ENCODE measurements at regions not wholly inside any gene's neighbourhood (a gene's known extent, or its start where the extent isn't known, plus 50 kb on each side); places are given as distances from the start of the nearest gene placed in this dataset.

DNA sequence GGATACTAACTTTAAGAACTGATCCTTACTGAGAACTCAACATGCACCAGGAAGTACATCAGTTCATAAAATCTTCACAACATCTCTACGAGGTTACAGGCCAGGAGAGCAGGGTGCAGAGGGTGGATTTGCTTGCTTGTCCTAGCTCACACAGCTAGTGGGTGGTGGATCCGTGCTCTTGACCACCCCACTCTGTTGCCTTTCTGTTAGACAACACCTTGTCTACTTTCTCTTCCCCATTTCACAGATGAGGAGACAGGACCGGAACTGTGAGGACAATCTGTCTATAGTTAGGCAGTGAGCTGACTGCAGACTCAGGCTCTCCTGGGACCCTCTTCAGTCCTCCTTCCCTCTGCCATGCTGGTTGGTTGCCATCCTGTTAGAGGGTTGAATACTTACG is 221.7 kb upstream of the TLE3 start:
- DNase-seq, result peak in 1 of 14 donors; percentile 33

DNA sequence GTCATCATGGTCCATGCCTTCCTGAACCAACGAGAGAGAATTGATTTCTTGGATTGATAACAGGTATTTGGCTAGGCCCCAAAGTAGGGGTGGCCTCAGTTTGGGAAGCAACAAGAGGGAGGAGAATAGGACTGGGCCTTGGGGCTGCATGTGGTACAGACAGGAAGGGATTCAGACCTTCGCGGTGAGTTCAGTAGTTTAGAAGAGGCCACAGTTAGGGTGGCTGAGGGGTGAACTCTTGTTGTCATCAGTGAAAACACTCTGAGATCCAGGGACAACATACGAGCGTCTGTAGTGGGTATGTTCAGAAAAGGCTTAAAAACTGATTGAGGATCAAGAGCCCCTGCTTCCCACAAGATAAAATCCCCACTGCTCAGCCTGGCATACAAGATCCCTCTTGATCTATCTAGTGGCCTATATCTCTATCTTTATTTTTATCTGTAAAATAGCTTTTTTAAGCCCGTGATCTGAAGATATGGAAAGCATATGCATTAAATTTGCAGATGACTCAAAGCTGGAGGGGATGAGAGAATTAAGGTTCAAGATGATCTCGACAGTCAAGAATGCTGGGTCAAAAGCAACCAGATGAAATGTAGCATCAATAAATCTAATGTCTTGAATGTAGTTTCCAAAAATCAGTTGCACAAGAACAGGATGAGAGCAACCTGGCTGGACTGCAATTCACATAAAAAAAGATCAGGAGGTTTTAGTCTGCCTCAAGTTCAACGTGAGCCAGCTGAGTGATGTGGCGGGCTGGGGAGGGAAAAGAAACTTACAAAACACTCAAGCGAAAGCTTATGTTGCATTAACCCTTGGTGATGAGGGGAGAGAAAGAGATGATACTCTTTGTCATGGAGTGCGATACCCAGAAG is 221.1 kb upstream of the TLE3 start:
- DNase-seq, result no peak

DNA sequence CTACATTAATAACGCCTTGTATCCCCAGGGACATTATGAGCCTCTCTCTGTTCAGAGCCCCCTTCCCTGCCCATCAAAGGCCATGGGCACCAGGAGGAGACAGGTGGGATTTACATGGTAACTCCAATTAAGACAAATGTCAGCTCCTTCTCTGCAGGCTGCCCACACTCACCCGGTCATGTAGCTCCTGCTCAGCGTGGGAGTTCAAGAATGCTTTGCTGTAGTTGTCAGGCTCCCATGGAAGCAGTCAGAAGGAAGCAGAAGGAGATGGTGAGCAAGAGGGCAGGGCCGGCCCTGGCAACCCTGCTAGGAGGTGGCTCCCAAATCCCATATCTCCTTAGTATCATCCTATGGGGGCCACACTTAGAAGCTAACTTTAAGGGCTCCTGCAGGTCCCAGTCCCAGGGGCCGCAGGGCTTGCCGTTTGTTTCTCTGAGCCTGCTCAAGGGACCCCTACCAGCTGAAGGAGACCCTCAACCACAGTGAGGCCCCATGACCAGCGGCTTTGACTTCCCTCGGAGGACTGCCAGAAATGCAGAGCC is 218.4 kb upstream of the TLE3 start:
- no peak for DNase-seq

DNA sequence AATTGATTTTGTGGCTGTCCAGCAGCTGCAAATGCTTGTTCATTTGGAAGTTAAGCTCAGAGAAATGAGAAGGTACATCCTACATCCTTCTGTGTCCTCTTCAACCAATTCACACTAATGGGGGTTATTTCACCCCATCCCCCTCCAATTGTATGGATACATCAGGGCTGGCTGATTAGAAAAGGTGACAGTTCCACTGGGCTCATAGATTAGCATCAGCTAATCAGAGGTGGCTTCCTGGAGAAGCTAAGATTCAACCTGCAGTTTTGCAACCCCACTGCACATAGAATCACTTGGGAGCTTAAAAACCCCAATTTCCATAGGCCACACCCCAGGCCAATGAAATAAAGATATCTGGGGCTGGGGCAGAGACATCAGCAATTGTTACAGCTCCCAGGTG is 217.7 kb upstream of the TLE3 start:
- DNase-seq, result no peak

DNA sequence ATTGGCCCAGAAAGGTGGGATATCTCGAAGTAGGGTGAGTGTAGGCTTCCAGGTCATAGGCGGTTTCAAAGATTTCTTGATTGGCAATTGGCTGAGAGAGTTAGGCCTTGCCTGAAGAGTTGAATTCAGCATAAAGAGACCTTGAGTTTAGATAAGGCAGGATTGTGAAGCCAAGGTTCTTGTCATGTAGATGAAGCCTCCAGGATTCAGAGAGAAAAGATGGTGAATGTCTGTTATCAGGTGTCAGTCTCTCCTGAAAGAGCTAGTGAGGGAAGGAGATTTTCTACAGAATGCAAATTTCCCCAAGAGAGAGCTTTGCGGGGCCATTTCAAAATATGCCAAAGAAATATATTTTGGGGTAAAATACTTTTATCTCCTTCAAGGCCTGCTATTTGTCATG is 217.0 kb upstream of the TLE3 start:
- no peak for DNase-seq

DNA sequence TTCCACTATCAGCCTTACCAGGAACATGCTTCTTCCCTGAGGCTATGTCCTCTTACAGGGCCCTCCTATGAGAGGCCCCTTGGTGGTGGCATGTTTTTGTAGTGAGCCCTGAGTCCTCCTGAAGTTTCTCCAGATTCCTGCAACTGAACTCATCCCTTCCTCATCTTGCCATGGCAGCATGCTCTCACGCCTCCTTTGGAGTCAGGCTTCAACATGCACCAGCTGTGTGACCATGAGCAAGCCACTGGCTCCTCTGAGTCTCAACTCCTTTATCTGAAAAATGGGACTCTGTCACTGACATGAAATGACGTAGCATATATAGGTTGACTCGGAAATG is 216.3 kb upstream of the TLE3 start:
- DNase-seq, result no peak

DNA sequence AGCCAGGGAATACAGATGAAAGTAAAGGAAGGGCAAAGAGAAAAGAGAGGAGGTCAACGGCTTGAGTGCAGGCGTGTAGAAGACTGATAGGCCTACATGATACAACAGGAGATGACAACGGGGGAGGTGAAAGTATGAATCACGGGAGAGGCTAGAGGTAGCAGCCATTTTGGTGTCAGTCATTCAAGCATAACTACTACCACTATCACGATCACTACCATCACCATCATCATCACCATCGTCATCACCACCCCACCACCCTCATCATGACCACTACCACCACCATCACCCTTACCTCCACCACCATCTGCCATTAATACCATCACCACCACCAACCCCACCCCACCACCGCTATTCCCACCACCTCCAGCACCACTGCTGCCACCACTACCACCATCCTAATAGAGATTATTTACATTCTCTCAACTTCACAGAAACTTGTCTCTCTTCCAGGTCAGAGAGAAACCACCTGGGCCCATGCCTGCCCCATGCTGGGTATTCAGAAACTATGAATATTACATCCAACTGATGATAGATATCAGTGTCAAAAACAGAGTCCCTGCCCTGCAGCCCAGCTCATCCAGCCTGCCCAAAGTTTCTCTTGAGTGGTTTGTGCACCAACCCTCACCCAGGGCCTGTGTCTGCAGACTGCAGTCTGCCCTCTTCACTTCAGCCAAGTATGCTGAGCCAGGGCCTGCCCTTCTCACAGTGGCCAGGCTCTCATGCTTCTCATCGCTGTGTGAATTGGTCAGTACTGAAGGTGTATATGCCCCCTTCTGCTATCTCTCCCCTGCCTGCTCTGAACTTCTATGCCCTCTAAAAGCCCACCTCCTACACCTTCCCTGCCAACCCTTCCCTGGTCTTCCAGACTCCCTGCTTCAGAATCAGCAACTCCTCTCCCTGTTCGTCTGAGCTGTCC is 215.6 kb upstream of the TLE3 start:
- DNase-seq, result no peak

DNA sequence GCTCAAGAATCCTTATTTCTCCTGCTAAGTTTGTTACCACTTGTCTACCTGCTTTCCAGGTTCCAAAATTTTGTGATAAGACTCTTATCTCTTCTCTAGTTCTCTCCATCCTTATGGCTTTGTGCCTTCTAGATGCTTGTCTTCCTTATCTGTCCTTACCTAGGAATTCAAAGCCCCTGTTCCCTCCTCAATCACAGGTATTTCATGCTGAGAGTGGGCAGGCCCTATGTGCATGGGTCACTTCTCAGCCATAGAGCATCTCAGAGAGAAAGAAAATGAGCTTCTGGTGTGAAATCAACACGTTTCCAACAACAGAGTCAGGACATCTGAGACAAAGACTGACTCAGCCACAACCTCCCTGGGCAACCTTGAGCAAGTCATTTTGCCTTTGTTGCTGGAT is 214.1 kb upstream of the TLE3 start:
- DNase-seq, result no peak

DNA sequence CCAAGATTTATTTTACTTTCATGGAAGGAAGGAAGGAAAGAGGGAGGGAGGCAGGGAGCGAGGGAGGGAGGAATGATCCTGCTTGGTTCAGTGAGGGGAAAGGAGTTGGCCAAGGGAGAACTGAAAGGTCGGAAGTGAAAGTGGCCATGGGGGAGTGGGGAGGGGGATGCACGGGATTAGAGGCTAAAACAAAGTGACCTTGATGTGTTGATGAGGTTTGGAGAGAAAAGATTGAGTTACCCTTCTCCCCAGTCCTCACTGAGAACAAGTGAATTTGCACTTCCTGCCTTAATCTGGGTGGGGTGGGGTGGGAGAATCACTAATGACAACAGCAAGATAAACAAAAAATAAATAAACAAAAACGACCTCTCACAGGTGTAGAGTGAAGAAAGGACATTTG is 212.0 kb upstream of the TLE3 start:
- no peak for DNase-seq

DNA sequence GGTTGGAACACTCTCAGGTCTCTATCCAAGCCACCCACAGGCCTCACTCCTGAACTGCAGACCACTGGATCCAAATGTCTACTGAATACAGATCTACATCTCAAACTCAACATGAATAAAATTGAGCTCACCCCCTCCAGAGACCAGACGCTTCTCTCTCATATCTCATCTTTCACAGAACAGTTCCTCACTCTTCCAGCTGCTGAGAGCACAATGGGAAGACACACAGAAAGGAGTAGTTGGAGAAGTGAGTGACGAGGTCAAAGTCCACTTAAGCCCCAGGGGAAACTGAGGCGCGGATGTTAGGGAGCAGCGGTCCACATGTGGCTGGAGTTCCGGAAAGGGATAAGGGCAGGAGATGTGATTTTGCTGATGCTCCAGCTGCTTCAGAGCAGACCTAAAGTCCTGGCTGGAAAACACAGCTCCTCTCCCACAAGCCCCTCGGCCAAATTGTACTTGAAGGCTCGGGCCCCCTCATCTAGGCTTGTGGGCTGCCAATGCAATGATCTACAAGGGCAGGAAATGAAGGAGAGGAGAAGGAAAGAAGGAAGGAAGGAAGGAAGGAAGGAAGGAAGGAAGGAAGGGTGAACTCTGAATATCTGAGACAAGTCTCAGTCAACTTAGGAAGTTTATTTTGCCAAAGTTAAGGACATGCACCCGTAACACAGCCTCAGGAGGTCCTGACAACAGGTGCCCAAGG is 211.2 kb upstream of the TLE3 start:
- DNase-seq, result no peak

DNA sequence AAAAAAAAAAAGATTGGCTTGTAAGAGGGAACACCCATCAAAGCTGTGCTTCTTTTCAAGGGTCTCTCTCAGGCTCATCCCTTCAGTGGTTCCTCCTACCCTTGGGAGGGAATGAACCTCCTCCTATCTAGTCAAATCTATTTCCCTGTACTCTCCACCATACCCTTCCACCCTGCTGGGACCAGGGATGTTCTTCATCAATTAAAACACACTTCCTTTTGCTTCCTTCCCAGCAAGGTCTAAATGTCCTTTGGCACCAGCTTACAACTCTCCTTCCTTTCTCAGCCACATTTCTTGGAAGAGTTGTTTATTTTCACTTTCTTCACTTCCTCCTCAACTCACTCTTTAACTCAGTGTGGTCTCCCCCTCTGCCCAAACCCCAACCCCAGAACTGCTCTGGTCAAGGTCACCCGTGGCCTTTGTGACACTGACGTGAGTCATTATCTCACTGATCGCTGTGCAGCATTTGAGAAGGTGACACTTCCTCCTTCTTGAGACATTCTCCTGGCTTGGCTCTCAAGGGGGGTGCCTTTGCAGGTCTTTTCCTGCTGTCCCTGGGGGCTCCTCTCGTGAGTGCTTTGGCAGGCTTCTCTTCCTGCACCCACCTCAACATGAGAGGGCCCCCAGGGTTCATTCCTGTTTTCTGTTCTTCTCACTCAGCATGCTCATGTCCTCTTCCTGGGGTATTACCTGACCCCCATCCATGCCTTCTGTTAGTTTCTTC is 210.5 kb upstream of the TLE3 start:
- no peak for DNase-seq

DNA sequence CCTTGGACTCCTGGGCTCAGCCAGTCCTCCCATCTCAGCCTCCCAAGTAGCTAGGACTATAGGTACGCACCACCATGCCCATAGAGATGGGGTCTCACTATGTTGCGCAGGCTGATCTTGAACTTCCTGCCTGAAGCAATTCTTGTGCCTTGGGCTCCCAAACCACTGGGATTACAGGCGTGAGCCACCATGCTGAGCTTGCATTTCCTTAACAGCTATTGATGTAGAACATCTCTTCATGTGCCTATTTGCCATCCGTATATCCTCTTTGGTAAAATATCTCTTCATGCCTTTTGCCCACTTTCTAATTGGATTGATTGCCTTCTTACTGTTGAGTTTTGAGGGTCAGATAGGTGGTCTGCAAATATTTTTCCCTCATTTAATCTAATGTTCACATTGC is 208.9 kb upstream of the TLE3 start:
- no peak for DNase-seq

DNA sequence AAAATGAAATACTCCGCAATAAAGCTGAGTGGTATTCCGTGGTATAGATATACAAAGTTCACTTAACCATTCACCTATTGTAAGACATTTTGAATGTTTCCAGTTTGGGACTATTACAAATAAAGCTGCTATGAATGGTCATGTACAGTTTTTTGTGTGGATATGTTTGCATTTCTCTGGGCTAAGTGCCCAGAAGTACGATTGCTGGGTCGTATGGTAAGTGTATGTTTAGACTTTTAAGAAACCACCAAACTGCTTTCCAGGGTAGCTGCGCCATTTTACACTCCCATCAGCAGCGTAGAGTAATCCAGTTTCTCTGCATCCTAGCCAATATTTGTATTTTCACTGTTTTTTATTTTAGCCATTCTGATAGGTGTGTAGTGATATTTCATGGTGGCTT is 208.4 kb upstream of the TLE3 start:
- DNase-seq, result no peak

DNA sequence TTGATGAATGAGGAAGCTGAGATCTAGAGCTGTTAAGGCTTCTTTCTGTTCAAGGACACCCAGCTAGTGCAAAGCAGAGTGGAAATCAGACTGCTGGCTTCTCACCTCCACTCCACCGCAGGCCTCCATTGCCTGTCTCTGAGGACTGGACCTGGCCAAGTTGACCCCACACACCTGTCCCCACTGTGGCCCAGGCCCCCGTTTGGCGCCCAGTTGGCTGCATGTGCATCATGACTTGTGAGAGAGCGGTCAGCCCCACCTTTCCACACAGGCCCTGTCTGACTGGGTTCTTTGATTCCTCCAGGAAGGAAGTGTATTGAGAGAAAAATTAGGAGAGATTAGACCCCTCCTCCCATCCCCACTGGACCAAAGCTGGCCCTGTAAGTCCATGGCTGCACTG is 206.3 kb upstream of the TLE3 start:
- DNase-seq, result no peak

DNA sequence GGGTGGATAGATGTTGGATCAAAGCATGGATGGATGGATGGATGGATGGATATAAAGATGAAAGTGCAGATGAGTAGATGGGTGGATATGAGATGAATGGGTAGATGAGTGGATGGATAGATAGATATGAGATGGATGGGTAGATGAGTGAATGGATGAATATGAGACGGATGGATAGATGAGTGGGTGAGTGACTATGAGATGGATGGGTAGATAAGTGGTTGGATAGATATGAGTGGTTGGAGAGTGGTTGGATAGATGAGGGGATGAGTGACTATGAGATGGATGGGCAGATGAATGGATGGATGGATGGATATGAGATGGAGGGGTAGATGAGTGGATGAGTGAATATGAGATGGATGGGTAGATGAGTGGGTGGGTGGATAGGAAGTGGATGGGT is 204.6 kb upstream of the TLE3 start:
- DNase-seq, result no peak

DNA sequence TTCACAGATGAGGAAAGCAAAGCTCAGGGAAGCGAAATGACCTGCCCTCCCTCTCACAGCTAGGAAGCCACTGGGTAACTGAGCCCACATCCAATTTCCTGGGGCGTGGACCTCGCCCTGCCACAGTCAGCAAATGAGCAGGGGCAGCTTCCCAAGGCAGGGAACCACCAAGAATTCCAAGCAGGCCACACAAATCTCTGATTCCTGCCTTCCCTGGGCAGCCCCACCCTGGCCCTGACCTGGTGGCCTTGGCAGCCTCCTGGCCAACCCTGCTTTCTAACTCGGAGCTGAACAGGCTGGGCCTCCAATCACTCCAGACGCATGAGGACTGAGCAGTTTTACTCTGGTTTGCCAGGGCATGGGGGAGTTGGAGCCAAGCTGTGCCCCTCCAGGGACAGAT is 203.7 kb upstream of the TLE3 start:
- DNase-seq, result no peak

DNA sequence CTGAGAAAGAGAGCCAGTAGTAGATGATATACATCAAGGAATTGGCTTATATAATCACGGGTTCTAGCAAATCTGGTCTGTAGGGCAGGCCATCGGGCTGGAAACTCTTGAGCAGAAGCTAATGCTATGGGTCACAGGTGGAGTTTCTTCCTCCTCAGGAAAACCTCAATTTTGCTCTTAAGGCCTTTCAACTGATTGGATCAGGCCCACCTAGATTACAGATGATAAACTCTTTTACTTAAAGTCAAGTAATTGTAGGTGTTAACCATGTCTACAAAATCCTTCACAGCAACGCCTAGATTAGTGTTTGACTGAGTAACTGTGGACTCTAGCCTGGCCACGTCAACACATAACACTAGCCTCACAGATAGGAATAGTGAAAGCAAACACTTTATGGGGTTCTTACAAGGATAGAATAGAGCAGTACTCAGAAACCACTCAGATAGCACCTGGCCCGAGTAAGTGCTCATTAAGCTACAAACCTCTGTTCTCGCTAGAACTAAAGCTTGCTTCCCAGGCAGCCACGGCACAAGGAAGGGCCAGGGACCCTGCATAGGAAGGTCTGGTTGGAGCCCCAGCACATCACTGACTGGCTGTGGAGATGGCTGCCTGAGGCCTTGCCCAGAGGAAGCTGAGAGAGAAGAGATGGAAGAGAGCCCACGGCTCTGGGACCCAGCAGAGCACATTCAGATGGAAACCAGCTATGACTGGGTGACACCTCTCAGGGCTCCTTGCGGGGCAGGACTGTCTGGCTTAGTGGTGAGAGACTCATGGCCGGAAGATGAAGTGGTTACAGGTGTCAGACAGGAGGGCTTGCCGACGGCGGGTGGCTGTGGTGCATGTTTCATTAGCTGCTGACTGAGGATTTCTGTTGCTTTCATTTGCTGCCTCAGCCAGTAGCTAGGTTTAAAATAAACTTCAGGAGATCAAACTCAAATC is 202.5 kb upstream of the TLE3 start:
- no peak for DNase-seq

DNA sequence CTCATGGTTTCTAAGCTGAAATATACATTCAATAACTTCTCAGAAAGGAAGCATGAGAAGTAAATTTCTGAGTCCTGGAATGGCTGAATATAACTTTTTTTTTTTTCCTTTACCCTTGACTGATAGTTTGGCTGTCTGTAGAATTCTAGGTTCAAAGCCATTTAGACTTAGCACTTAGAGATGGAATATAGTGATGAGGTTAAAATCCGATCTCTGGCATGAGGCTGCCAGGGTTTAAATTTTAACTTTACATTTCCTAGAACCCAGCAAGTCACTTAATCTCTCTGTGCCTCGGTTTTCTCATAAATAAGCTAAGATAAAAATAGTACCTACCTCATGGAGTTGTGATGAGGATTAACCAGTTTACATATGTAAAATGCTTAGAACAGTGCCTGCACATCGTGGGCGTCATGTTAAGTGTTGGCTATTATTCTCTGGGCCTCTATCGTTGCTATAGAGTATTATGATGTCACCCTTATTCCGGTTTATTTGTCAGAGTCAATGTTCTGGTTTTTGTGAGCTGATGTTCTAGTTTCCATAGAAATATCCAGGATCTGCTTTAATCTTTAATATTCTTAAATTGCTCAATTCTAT is 199.8 kb upstream of the TLE3 start:
- no peak for DNase-seq

DNA sequence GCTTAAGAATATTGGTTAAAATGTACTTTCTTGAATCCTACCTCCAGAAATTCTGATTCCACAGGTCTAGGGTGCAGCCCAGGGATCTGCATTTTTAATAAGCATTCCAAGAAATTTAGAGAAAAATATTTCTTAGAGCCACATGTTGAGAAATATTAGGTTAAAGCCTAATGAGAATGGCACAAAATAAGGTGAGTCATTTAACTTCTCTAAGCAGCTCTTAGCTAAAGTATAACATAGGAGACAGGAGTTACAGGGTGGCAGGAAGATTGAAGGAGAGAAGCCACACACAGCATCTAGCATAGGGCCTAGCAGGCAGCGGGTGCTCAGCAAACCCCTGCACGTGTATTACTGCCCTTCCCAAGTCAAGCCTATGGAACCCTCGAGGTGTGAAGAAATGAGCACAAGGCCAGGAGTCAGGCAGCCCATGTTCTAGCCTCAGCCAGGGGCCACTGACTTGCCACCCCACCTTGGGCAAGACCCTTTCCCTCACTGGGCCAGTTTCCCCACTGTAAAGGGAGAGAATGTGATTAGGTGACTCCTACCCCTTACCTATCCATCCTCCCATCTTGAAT is 197.1 kb upstream of the TLE3 start:
- DNase-seq, result no peak

Measured in C1 segment of cervical spinal cord (tissue), 14 donors.